ENCODE measurements at regions not wholly inside any gene's neighbourhood (a gene's known extent, or its start where the extent isn't known, plus 50 kb on each side); places are given as distances from the start of the nearest gene placed in this dataset.

DNA sequence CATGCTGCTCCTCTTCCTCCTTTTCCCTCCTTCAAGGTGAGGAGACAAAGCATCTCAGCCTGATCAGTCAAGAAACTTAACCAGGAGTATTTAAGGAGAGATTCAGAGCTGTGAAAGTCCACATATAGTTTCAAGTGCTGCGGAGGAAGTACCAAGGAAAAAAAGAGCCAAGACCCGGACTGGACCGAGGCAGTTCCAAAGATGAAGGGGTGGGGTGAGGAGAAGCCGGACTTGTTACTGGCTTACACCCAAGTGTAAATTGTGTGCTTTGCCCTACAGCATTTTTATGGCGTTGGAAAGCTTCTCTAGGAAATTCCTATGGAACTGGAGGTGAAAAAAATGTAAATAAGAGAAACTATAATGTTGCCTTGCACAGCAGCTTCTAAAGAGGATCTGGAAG is 263.1 kb downstream of the GRIN2B start:
- Histone ChIP-seq H3K27ac (no peak overlapping the region), H3K9me3 (no peaks in the 10 kb centered on the region), H3K4me1 (no peaks in the 10 kb centered on the region), H3K27me3 (no peaks in the 10 kb centered on the region), H3K36me3 (no peaks in the 10 kb centered on the region), H3K4me3 (no peak overlapping the region)
- DNase-seq (ENCODE audit: low spot score), result no peak
- TF ChIP-seq, protein P1, sequence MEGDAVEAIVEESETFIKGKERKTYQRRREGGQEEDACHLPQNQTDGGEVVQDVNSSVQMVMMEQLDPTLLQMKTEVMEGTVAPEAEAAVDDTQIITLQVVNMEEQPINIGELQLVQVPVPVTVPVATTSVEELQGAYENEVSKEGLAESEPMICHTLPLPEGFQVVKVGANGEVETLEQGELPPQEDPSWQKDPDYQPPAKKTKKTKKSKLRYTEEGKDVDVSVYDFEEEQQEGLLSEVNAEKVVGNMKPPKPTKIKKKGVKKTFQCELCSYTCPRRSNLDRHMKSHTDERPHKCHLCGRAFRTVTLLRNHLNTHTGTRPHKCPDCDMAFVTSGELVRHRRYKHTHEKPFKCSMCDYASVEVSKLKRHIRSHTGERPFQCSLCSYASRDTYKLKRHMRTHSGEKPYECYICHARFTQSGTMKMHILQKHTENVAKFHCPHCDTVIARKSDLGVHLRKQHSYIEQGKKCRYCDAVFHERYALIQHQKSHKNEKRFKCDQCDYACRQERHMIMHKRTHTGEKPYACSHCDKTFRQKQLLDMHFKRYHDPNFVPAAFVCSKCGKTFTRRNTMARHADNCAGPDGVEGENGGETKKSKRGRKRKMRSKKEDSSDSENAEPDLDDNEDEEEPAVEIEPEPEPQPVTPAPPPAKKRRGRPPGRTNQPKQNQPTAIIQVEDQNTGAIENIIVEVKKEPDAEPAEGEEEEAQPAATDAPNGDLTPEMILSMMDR (IDR thresholded peaks at IDR 0.05), result no peak

DNA sequence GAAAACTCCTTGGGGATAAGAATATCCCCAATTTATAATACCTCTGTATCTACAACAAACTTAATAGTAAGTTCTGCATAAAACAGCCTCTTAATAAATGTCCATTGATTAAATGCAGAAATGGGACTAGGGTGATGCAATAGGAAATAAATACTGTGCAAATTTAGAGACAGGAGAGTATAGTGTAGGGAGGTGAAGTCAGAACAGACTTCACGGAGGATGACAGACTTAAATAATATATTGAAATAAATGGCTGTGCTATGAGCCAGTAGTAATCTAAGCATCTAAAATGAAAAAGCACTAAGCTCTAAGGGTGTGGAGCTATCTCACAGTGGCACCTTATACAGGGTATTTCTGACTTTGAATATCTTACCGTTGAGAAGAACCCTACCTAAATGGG is 265.3 kb downstream of the GRIN2B start:
- no peak overlapping the region for H3K4me3 ChIP-seq
- TF ChIP-seq, protein P1 (IDR thresholded peaks at IDR 0.05), result no peak

DNA sequence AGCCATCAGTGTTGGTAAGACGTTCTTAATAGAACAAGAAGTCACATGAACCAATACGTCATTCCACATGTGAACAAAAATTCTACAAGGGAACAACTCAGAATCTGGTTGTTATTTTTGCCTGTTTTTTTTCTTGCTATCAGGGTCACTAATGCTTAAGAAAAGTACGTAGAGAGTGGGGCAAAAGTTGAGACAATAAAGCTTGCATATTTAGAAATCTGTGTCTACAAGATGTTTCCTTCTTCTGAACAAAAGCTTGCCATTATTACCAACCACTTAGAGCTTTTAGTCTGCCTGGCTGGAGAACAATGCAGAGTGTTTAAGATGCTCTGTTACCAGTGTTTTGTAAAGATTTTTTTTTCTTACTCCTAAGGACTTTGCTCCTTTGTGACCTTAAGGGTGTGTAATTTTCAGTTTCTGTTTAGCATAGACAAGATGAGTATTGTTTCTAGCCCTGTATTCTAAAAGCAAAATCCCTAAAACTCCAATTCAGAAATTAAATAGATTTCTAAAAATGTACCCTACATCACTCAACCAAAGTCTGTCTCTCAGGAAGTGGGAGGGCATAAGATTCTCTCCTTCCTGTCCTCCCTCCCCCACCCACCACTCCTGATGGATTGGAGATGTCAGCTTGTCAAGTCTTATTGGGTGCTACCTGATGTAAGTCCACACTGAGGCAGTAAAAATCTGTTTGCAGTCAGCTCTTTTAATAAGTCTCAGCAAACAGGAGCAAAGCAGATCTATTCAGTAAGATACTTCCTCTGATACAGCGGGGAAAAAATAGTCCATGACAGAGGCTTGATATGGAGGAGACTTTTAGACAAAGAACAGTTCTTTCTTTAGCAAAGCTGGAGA is 267.6 kb downstream of the GRIN2B start:
- TF ChIP-seq, protein P1 (IDR thresholded peaks at IDR 0.05), result no peak
- DNase-seq (ENCODE audit: low spot score), result no peak
- H3K4me3 ChIP-seq, result no peak overlapping the region

More for the DNA sequence above, 265.3 kb downstream of the GRIN2B start:
- no peak overlapping the region for H3K27ac ChIP-seq
- H3K27me3 ChIP-seq, result no peaks in the 10 kb centered on the region
- H3K36me3 ChIP-seq, result no peaks in the 10 kb centered on the region
- DNase-seq (ENCODE audit: low spot score), result no peak
- no peaks in the 10 kb centered on the region for H3K9me3 ChIP-seq
- H3K4me1 ChIP-seq, result no peaks in the 10 kb centered on the region

DNA sequence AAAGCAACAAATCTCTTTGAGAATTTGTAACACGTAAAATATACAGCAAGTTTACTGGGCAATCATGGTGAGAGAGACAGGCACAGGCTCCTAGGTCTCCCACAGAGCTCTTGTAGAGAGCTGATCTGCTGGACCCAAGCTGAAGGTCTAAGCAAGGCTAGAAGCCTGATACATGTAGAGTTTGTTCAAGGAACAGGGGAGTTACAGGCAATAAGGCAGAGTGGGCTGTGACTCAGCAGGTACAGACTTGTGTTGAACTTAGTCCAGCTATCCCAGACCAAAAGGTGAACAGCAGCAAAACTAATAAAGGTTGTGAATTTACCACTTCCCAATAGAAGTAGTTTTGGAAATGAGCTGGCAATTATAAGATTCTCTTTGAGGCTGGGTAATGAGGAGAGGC is 273.6 kb downstream of the GRIN2B start:
- no peak for DNase-seq (ENCODE audit: low spot score)
- TF ChIP-seq, protein P1 (IDR thresholded peaks at IDR 0.05), result no peak
- Histone ChIP-seq H3K4me3 (no peak overlapping the region), H3K27ac (no peak overlapping the region), H3K27me3 (no peaks in the 10 kb centered on the region), H3K4me1 (no peaks in the 10 kb centered on the region), H3K9me3 (no peaks in the 10 kb centered on the region), H3K36me3 (no peaks in the 10 kb centered on the region)

More for the DNA sequence above, 267.6 kb downstream of the GRIN2B start:
- Histone ChIP-seq H3K4me1 (no peaks in the 10 kb centered on the region), H3K27me3 (no peaks in the 10 kb centered on the region), H3K27ac (no peak overlapping the region), H3K9me3 (no peaks in the 10 kb centered on the region), H3K36me3 (no peaks in the 10 kb centered on the region)

DNA sequence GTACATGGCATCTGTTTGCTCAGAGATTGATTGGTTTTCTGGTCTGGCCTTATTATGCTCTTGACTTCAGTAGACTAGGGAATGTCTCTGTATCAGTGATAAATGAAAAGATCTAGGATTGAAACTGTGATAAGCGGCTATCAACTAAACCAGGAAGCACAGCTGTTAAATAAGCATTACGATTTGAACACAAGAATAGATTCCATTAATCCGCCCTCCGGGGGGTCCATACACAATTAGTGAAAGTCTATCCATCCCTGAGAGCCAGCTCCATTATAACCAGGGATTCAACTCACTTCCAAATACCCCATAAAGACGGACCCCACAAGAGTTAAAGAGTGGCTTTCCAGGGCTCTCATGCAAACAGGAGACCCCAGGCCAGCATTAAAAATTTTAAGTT is 279.0 kb downstream of the GRIN2B start:
- H3K27me3 ChIP-seq, result no peaks in the 10 kb centered on the region
- DNase-seq (ENCODE audit: low spot score), result no peak

More for the DNA sequence above, 279.0 kb downstream of the GRIN2B start:
- H3K4me3 ChIP-seq, result no peak overlapping the region
- no peaks in the 10 kb centered on the region for H3K9me3 ChIP-seq
- H3K4me1 ChIP-seq, result no peaks in the 10 kb centered on the region
- no peaks in the 10 kb centered on the region for H3K36me3 ChIP-seq
- H3K27ac ChIP-seq, result no peak overlapping the region
- TF ChIP-seq, protein P1 (IDR thresholded peaks at IDR 0.05), result no peak

Data from right atrium auricular region (tissue), 2 donors.